ENCODE measurements at regions not wholly inside any gene's neighbourhood (a gene's known extent, or its start where the extent isn't known, plus 50 kb on each side); places are given as distances from the start of the nearest gene placed in this dataset.

DNA sequence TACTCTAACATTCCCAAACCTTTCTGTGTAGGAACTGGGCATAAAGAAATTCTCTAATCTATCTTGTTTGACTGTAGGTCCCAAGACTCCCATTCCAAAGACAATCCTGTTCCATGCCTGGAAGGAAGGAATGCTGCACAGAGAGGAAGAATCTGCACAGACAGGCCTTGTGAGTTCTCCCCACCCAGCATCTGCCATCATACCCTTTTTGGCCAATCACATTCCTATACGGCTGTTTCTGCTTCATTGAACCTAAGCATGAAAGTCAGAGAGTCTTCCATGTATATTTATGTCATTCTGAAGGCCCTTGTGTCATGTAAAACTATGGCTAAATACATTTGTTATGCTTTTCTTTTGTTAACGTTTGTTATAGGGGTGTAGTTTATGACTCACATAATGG is 667.7 kb upstream of the IGFBP7 start:
- no peaks in the 10 kb centered on the region for H3K27me3 ChIP-seq (replicated peaks; ENCODE audit: insufficient read depth)
- no peaks in the 10 kb centered on the region for H3K36me3 ChIP-seq
- no peaks in the 10 kb centered on the region for H3K4me1 ChIP-seq (ENCODE audit: control insufficient read depth in 1 of 2, low read depth in 2 of 2)
- DNase-seq (ENCODE audit: low spot score), result no peak
- H3K9me3 ChIP-seq, result no peaks in the 10 kb centered on the region
- no peak overlapping the region for H3K4me3 ChIP-seq
- no peak for ATAC-seq (ENCODE audit: insufficient number of reproducible peaks, low FRiP score, low read depth)
- TF ChIP-seq, protein P1, sequence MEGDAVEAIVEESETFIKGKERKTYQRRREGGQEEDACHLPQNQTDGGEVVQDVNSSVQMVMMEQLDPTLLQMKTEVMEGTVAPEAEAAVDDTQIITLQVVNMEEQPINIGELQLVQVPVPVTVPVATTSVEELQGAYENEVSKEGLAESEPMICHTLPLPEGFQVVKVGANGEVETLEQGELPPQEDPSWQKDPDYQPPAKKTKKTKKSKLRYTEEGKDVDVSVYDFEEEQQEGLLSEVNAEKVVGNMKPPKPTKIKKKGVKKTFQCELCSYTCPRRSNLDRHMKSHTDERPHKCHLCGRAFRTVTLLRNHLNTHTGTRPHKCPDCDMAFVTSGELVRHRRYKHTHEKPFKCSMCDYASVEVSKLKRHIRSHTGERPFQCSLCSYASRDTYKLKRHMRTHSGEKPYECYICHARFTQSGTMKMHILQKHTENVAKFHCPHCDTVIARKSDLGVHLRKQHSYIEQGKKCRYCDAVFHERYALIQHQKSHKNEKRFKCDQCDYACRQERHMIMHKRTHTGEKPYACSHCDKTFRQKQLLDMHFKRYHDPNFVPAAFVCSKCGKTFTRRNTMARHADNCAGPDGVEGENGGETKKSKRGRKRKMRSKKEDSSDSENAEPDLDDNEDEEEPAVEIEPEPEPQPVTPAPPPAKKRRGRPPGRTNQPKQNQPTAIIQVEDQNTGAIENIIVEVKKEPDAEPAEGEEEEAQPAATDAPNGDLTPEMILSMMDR (IDR thresholded peaks at IDR 0.05), result no peak
- no peak overlapping the region for H3K27ac ChIP-seq

- no peaks in the 10 kb centered on the region for H3K4me1 ChIP-seq (ENCODE audit: control insufficient read depth in 1 of 2, low read depth in 2 of 2)
- ATAC-seq (ENCODE audit: insufficient number of reproducible peaks, low FRiP score, low read depth) (no peak), DNase-seq (ENCODE audit: low spot score) (no peak)
- no peaks in the 10 kb centered on the region for H3K36me3 ChIP-seq
- no peaks in the 10 kb centered on the region for H3K9me3 ChIP-seq
- no peak overlapping the region for H3K4me3 ChIP-seq
- H3K27me3 ChIP-seq (replicated peaks; ENCODE audit: insufficient read depth), result no peaks in the 10 kb centered on the region
- H3K27ac ChIP-seq, result no peak overlapping the region
- TF ChIP-seq, protein P1 (IDR thresholded peaks at IDR 0.05), result no peak
Measured at GRCh38 chr4:57774681-57775080, 664.5 kb upstream of the IGFBP7 start.

- H3K4me3 ChIP-seq, result no peak overlapping the region
- H3K27me3 ChIP-seq (replicated peaks; ENCODE audit: insufficient read depth), result no peaks in the 10 kb centered on the region
- H3K4me1 ChIP-seq (ENCODE audit: control insufficient read depth in 1 of 2, low read depth in 2 of 2), result no peaks in the 10 kb centered on the region
- no peak for DNase-seq (ENCODE audit: low spot score)
- no peak for ATAC-seq (ENCODE audit: insufficient number of reproducible peaks, low FRiP score, low read depth)
- TF ChIP-seq, protein P1 (IDR thresholded peaks at IDR 0.05), result no peak
- H3K27ac ChIP-seq, result no peak overlapping the region
- no peaks in the 10 kb centered on the region for H3K9me3 ChIP-seq
- H3K36me3 ChIP-seq, result no peaks in the 10 kb centered on the region
Measured at GRCh38 chr4:57774171-57774570, 664.0 kb upstream of the IGFBP7 start.

GRCh38 chr4:57766341-57766740 is 656.2 kb upstream of the IGFBP7 start:
- no peak overlapping the region for H3K27ac ChIP-seq
- TF ChIP-seq, protein P1 (IDR thresholded peaks at IDR 0.05), result no peak
- H3K4me1 ChIP-seq (ENCODE audit: control insufficient read depth in 1 of 2, low read depth in 2 of 2), result no peaks in the 10 kb centered on the region
- H3K27me3 ChIP-seq (replicated peaks; ENCODE audit: insufficient read depth), result no peaks in the 10 kb centered on the region
- no peaks in the 10 kb centered on the region for H3K36me3 ChIP-seq
- H3K9me3 ChIP-seq, result no peaks in the 10 kb centered on the region
- no peak overlapping the region for H3K4me3 ChIP-seq
- ATAC-seq (ENCODE audit: insufficient number of reproducible peaks, low FRiP score, low read depth) (no peak), DNase-seq (ENCODE audit: low spot score) (no peak)

DNA sequence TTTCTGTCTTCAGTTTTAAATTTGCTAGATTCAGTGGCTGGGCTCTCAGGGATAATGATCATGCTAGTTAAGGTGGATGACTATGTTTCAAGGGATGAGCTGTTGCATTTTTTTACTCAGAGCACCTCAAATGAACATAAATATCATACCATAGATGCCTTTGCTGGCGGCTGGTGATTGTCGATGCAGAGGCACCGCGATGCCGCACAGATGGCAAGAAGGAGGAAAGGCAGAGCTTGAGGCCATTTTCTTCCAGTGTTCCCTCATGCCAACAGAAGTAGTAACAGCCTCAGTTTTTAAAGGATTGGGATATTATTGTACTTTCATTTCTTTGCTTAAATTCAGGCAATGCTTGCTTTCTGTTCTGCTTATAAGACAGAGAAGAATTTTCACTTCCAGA is 654.7 kb upstream of the IGFBP7 start:
- no peak for ATAC-seq (ENCODE audit: insufficient number of reproducible peaks, low FRiP score, low read depth)
- H3K4me1 ChIP-seq (ENCODE audit: control insufficient read depth in 1 of 2, low read depth in 2 of 2), result no peaks in the 10 kb centered on the region

More for the DNA sequence above, 654.7 kb upstream of the IGFBP7 start:
- Histone ChIP-seq H3K27me3 (replicated peaks; ENCODE audit: insufficient read depth) (no peaks in the 10 kb centered on the region), H3K4me3 (no peak overlapping the region), H3K36me3 (no peaks in the 10 kb centered on the region), H3K27ac (no peak overlapping the region), H3K9me3 (no peaks in the 10 kb centered on the region)
- DNase-seq (ENCODE audit: low spot score), result no peak
- TF ChIP-seq, protein P1 (IDR thresholded peaks at IDR 0.05), result no peak

All from thoracic aorta (tissue), 2 donors.